ENCODE measurements at regions not wholly inside any gene's neighbourhood (a gene's known extent, or its start where the extent isn't known, plus 50 kb on each side); places are given as distances from the start of the nearest gene placed in this dataset.

DNA sequence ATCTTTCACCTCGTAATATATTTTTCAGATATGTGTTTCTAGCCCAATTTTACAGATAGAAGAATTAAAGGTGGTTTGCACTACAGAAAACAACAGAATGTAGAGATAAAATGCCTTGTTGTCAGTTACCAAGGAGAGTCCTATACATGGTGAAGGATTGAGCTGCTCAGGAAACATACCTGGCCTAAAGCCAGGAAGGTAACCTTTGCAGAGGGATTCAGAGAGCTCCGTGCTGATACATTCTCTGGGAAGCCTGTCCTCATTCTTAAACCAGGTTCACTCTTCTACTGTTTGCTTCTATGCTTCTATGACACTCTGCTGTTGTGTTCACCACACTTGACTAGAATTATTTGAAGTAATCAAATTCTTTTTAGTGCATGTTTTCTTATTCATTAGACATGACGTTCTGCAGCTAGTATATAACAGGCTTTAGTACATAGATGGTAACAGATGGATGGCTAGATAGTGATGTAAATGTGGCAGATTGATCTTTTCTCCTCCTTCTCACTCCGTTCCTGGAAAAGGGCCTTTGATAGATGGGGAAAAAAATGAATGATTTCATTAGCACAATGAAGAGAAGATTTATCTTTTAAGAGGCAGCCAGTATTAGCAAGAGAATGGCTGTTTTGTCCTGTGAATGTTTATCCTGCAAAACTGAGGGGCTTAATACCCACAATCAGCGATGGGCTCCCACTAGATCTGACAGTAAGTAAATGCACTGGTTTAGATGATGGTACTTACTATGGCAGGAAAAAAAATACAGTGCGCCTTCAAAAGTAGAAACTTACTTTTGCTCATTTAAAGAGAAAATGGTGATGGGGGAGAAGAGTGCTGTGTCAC, 589.6 kb upstream of the FAM98A start:
- Histone ChIP-seq H3K4me2 (ENCODE audit: low read length) (no peak overlapping the region), H4K20me1 (ENCODE audit: control insufficient read depth, insufficient read depth, low read depth, low read length) (no peaks in the 10 kb centered on the region), H3K9me3 (ENCODE audit: control insufficient read depth, insufficient read depth, low read length) (no peaks in the 10 kb centered on the region), H3K27ac (ENCODE audit: low read depth, low read length) (no peak overlapping the region), H3K4me3 (ENCODE audit: low read length) (no peak overlapping the region), H3K9me2 (replicated peaks; ENCODE audit: control insufficient read depth, low read length) (no peaks in the 10 kb centered on the region), H3K27me3 (ENCODE audit: control insufficient read depth, low read length) (no peaks in the 10 kb centered on the region), H3K36me3 (ENCODE audit: control insufficient read depth, low read length) (no peaks in the 10 kb centered on the region), H3K4me1 (ENCODE audit: control insufficient read depth, low read length) (no peaks in the 10 kb centered on the region), H3F3A (ENCODE audit: control insufficient read depth, insufficient read depth) (no peaks in the 10 kb centered on the region), H3K79me2 (ENCODE audit: control insufficient read depth, low read length) (no peaks in the 10 kb centered on the region)
- TF ChIP-seq, protein P1, sequence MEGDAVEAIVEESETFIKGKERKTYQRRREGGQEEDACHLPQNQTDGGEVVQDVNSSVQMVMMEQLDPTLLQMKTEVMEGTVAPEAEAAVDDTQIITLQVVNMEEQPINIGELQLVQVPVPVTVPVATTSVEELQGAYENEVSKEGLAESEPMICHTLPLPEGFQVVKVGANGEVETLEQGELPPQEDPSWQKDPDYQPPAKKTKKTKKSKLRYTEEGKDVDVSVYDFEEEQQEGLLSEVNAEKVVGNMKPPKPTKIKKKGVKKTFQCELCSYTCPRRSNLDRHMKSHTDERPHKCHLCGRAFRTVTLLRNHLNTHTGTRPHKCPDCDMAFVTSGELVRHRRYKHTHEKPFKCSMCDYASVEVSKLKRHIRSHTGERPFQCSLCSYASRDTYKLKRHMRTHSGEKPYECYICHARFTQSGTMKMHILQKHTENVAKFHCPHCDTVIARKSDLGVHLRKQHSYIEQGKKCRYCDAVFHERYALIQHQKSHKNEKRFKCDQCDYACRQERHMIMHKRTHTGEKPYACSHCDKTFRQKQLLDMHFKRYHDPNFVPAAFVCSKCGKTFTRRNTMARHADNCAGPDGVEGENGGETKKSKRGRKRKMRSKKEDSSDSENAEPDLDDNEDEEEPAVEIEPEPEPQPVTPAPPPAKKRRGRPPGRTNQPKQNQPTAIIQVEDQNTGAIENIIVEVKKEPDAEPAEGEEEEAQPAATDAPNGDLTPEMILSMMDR (IDR thresholded peaks at IDR 0.05; ENCODE audit: low read depth, low read length, poor library complexity, severe bottlenecking) = no peak
- TF ChIP-seq EZH2phosphoT487 (IDR thresholded peaks at IDR 0.05; ENCODE audit: borderline replicate concordance, low read length) = no peak

DNA sequence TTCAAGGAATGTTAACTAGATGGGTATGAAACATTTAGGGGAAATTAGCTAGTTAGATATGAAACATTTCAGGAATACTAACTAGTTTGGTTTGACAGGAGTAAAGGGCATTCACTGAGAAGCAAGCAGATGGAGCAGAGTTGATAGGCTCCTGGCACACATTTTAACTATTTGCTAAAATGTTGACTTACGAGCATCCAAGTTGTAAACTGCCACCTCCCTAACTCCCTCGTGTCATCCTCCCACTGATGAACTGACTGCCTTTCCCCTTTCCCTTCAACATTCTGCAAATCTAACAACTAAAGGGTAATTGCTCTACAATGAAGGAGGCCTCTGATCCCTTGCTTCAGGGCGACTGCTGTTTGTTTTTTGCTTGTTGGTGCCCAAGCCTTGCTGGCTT, 580.4 kb upstream of the FAM98A start:
- TF ChIP-seq EZH2phosphoT487 (IDR thresholded peaks at IDR 0.05; ENCODE audit: borderline replicate concordance, low read length) = no peak
- TF ChIP-seq, protein P1 (IDR thresholded peaks at IDR 0.05; ENCODE audit: low read depth, low read length, poor library complexity, severe bottlenecking) = no peak
- Histone ChIP-seq H3K79me2 (ENCODE audit: control insufficient read depth, low read length) (no peaks in the 10 kb centered on the region), H3K4me3 (ENCODE audit: low read length) (no peak overlapping the region), H3K4me2 (ENCODE audit: low read length) (no peak overlapping the region), H3F3A (ENCODE audit: control insufficient read depth, insufficient read depth) (no peaks in the 10 kb centered on the region), H3K9me3 (ENCODE audit: control insufficient read depth, insufficient read depth, low read length) (no peaks in the 10 kb centered on the region), H3K27me3 (ENCODE audit: control insufficient read depth, low read length) (no peaks in the 10 kb centered on the region), H4K20me1 (ENCODE audit: control insufficient read depth, insufficient read depth, low read depth, low read length) (no peaks in the 10 kb centered on the region), H3K4me1 (ENCODE audit: control insufficient read depth, low read length) (no peaks in the 10 kb centered on the region), H3K9me2 (replicated peaks; ENCODE audit: control insufficient read depth, low read length) (no peaks in the 10 kb centered on the region), H3K27ac (ENCODE audit: low read depth, low read length) (no peak overlapping the region), H3K36me3 (ENCODE audit: control insufficient read depth, low read length) (no peaks in the 10 kb centered on the region)

DNA sequence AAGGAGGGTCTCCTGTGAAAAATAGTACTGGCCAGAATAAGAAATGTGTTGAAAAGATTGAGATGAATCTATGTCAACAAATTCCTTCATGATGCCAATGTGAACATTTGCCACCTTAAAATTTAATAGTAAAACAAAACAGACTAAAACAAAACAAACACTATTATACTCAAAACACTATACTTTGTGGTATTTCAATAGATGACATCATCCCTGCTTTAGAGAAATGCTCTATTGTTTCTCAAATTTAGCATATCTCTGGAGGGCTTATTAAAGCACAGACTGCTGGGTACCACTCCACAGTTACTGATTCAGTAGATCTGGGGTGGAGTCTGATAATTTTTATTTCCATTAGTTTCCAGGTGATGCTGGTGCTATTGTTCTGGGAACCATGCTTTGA, 579.4 kb upstream of the FAM98A start:
- no peaks in the 10 kb centered on the region for H3K27me3 ChIP-seq (ENCODE audit: control insufficient read depth, low read length)
- no peak overlapping the region for H3K4me2 ChIP-seq (ENCODE audit: low read length)

More for the DNA sequence above, 579.4 kb upstream of the FAM98A start:
- Histone ChIP-seq H4K20me1 (ENCODE audit: control insufficient read depth, insufficient read depth, low read depth, low read length) (no peaks in the 10 kb centered on the region), H3K9me2 (replicated peaks; ENCODE audit: control insufficient read depth, low read length) (no peaks in the 10 kb centered on the region), H3K79me2 (ENCODE audit: control insufficient read depth, low read length) (no peaks in the 10 kb centered on the region), H3K36me3 (ENCODE audit: control insufficient read depth, low read length) (no peaks in the 10 kb centered on the region), H3K4me1 (ENCODE audit: control insufficient read depth, low read length) (no peaks in the 10 kb centered on the region), H3F3A (ENCODE audit: control insufficient read depth, insufficient read depth) (no peaks in the 10 kb centered on the region), H3K9me3 (ENCODE audit: control insufficient read depth, insufficient read depth, low read length) (no peaks in the 10 kb centered on the region), H3K27ac (ENCODE audit: low read depth, low read length) (no peak overlapping the region), H3K4me3 (ENCODE audit: low read length) (no peak overlapping the region)
- TF ChIP-seq EZH2phosphoT487 (IDR thresholded peaks at IDR 0.05; ENCODE audit: borderline replicate concordance, low read length) = no peak
- TF ChIP-seq, protein P1 (IDR thresholded peaks at IDR 0.05; ENCODE audit: low read depth, low read length, poor library complexity, severe bottlenecking) = no peak
